Osteoblast (primary cell): ENCODE measurements at regions not wholly inside any gene's neighbourhood (a gene's known extent, or its start where the extent isn't known, plus 50 kb on each side); places are given as distances from the start of the nearest gene placed in this dataset.

Experiments used
- DNase-seq: peaks from one replicate; pipeline ENCODE4 v3.0.0; 2011; ENCODE audit warnings: low spot score, mixed read lengths; ENCODE audit not compliant: insufficient read length; ENCODE audit errors: missing footprints
- H2AFZ ChIP-seq: 2 replicates; pipeline ENCODE4 v1.6.0; 2011; ENCODE audit warnings: mild to moderate bottlenecking, low read length
- H3K27ac ChIP-seq: 2 replicates; pipeline ENCODE4 v1.5.1; 2011; ENCODE audit warnings: mild to moderate bottlenecking, low read depth, low read length, moderate library complexity
- H3K27me3 ChIP-seq: 2 replicates; pipeline ENCODE4 v1.6.0; 2012; ENCODE audit warnings: mild to moderate bottlenecking, control low read depth, inconsistent platforms, low read length, moderate library complexity; ENCODE audit not compliant: insufficient read depth
- H3K36me3 ChIP-seq: 2 replicates; pipeline ENCODE4 v1.5.1; 2011; ENCODE audit warnings: mild to moderate bottlenecking, low read length, control low read depth, moderate library complexity; ENCODE audit not compliant: insufficient read depth
- H3K4me1 ChIP-seq: 2 replicates; pipeline ENCODE4 v1.5.1; 2011; ENCODE audit warnings: mild to moderate bottlenecking, low read length, control low read depth, moderate library complexity; ENCODE audit not compliant: insufficient read depth
- H3K4me2 ChIP-seq: 2 replicates; pipeline ENCODE4 v1.6.0; 2011; ENCODE audit warnings: mild to moderate bottlenecking, low read length; ENCODE audit not compliant: insufficient read depth
- H3K4me3 ChIP-seq: fragments of 200-600 bp; sonication (generic); 3 replicates; pipeline ENCODE4 v1.5.1; 2012; ENCODE audit warnings: mild to moderate bottlenecking, low read length, inconsistent platforms; ENCODE audit not compliant: insufficient read depth
- H3K79me2 ChIP-seq: 2 replicates; pipeline ENCODE4 v1.6.0; 2012; ENCODE audit warnings: mild to moderate bottlenecking, low read length, control low read depth, inconsistent platforms; ENCODE audit not compliant: insufficient read depth
- H3K9me3 ChIP-seq: 2 replicates; pipeline ENCODE4 v1.5.1; 2011; ENCODE audit warnings: low read depth, low read length, control low read depth
- H4K20me1 ChIP-seq: 2 replicates; pipeline ENCODE4 v1.6.0; 2012; ENCODE audit warnings: mild to moderate bottlenecking, low read length, control low read depth; ENCODE audit not compliant: insufficient read depth
- TF ChIP-seq, protein P1 (sequence below): IDR thresholded peaks from 2 replicates; pipeline ENCODE4 v1.5.1; 2011; ENCODE audit warnings: mild to moderate bottlenecking, low read depth, low read length, moderate library complexity; ENCODE audit errors: extremely low read depth

DNA sequence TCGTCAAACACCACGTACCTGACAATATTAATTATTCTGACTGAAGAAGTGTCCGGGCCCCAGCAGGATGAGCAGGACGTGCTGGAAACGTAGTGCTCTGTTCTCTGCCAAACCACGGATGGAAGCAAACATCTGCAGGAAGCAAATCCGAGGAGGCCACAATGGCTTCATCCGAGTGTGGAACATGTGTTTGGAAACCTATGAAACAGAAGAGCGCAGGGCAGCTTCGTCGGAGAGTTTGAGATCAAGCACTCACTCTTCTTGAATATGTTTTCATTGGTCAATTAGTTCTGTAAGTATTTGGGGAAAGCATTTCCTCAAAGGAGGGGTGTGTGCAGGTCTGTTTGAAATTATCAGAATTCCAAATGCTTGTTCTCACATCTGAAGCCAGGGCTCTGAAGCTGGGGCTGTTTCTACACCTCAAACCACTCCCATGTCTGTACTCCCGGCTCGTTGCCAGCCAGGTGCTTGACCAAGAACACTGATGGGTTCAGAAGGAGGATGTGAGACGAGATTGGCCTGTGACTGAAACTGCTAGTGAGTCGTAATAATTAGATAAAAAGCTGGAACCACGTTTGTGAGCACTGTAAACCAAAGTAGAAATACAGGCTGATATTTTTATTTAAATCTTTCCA lies 356.6 kb upstream of the SALL3 start:
- Histone ChIP-seq H3K4me2 (no peak overlapping the region), H3K4me3 (no peak overlapping the region), H2AFZ (no peak overlapping the region), H3K79me2 (no peaks in the 10 kb centered on the region), H3K27ac (no peak overlapping the region), H3K27me3 (no peaks in the 10 kb centered on the region), H3K4me1 (no peaks in the 10 kb centered on the region), H3K36me3 (no peaks in the 10 kb centered on the region), H3K9me3 (peaks cover 6% of the 10 kb centered on the region), H4K20me1 (no peaks in the 10 kb centered on the region)
- DNase-seq: peak; percentile 10
- TF ChIP-seq, protein P1, sequence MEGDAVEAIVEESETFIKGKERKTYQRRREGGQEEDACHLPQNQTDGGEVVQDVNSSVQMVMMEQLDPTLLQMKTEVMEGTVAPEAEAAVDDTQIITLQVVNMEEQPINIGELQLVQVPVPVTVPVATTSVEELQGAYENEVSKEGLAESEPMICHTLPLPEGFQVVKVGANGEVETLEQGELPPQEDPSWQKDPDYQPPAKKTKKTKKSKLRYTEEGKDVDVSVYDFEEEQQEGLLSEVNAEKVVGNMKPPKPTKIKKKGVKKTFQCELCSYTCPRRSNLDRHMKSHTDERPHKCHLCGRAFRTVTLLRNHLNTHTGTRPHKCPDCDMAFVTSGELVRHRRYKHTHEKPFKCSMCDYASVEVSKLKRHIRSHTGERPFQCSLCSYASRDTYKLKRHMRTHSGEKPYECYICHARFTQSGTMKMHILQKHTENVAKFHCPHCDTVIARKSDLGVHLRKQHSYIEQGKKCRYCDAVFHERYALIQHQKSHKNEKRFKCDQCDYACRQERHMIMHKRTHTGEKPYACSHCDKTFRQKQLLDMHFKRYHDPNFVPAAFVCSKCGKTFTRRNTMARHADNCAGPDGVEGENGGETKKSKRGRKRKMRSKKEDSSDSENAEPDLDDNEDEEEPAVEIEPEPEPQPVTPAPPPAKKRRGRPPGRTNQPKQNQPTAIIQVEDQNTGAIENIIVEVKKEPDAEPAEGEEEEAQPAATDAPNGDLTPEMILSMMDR: no peak

DNA sequence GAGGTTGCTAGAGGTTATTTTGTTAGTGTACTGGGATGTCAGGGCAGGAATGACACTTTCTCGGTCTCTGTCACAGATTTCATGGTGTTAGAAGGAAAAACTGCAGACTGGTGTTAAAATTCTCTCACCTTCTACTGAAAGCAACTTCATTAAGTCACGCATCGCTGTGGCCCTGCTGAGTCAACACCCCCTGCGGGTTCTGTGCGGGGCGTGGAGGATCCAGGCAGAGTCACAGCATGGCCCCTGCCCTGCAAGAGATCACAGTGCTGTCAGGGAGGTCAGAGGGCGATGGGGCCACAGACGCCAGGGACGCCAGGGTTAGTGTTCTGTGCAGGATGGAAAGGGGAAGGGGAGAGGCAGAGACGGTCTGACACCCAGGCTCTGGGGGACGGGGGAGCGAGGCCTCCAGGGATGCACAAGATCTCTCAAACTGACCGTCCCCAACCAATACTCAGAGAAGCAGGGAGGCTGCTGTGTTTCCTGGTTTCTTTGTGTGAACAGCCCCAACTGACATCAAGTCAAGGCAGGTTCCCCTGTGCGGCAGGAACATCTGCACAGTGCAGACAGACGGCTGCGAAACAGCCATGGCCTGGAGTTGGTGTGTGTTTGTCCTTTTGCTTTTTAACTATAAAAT lies 354.9 kb upstream of the SALL3 start:
- no peak overlapping the region for H3K27ac ChIP-seq
- H3K4me2 ChIP-seq: no peak overlapping the region
- H3K79me2 ChIP-seq: no peaks in the 10 kb centered on the region
- TF ChIP-seq, protein P1: no peak
- no peaks in the 10 kb centered on the region for H3K4me1 ChIP-seq
- peak; percentile 47 for DNase-seq
- no peak overlapping the region for H2AFZ ChIP-seq
- H4K20me1 ChIP-seq: no peaks in the 10 kb centered on the region
- no peak overlapping the region for H3K4me3 ChIP-seq
- H3K27me3 ChIP-seq: no peaks in the 10 kb centered on the region
- no peaks in the 10 kb centered on the region for H3K9me3 ChIP-seq
- no peaks in the 10 kb centered on the region for H3K36me3 ChIP-seq

DNA sequence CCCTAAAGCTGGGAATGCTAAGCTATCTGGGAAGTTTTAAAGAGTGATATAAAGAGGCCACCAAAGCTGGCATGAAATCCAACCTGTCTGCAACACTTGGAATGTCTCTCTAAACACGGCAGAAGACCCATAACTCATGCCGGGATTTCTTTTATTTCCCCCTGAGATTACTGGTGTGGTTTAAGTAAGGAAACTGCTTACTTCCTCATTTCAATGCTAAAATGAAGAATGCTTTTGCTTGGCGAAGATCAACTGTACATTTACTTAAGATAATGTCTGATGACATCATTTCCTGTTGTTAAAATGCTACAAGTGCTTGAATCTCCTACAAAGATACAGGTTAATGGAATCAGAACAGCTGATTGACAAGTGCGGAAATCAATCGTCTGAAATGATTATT lies 353.8 kb upstream of the SALL3 start:
- Histone ChIP-seq H3K79me2 (no peaks in the 10 kb centered on the region), H3K4me3 (no peak overlapping the region), H3K27me3 (no peaks in the 10 kb centered on the region), H3K4me1 (no peaks in the 10 kb centered on the region), H2AFZ (no peak overlapping the region), H3K36me3 (no peaks in the 10 kb centered on the region), H3K27ac (no peak overlapping the region), H4K20me1 (no peaks in the 10 kb centered on the region), H3K4me2 (no peak overlapping the region), H3K9me3 (no peaks in the 10 kb centered on the region)
- TF ChIP-seq, protein P1: no peak
- DNase-seq: no peak

DNA sequence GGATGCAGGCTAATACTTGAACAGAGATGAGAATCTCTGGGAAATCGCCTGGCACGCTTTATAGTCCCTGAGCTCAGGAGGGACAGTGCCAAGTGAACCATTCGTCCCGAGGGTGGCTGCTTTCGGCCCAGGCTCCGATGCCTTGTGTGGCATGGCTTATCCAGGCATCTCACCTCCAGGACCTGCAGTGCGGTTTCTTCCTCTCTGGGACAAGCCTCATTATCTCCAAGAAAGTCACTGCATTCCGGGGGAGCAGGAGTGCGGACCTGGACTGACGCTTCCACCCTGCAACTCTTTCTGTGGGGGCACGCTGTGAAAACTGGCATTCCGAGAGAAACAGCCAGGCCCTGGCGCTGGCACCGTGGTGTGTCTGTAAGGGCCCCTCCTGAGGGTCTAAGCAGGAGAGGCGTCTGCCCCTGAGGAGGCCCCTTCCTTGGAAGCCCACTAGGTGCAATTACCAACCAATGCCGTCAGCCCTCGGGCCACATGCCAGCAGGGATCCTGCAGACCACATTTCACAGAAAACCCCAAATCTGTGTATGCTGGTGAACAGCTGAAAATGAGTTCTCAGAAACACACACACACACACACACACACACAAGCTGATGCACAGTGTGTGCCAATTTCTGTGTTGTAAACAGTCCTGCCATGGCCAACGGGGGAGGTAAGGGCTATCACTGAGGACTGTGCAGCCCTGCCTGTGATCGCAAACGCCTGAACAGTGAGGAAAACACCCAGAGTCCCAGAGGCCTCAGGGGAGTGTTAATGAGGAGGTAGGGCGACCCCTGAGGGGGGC lies 351.9 kb upstream of the SALL3 start:
- Histone ChIP-seq H3K79me2 (no peaks in the 10 kb centered on the region), H3K9me3 (no peaks in the 10 kb centered on the region), H4K20me1 (no peaks in the 10 kb centered on the region), H3K4me3 (no peak overlapping the region), H3K27ac (no peak overlapping the region), H2AFZ (no peak overlapping the region), H3K36me3 (no peaks in the 10 kb centered on the region), H3K4me1 (no peaks in the 10 kb centered on the region), H3K4me2 (no peak overlapping the region), H3K27me3 (no peaks in the 10 kb centered on the region)
- no peak for DNase-seq
- TF ChIP-seq, protein P1: no peak
